Dendritic cell treated with granulocyte-macrophage colony-stimulating factor and Interleukin-4, amounts not matched to agents 40 ng/mL and 50 ng/mL, for 4 days (primary cell): ENCODE measurements at regions not wholly inside any gene's neighbourhood (a gene's known extent, or its start where the extent isn't known, plus 50 kb on each side); places are given as distances from the start of the nearest gene placed in this dataset.

Experiments used
- H3K27ac Mint-ChIP-seq: one replicate; pipeline ENCODE4 v1.8.0; 2022; ENCODE audit warnings: mild to moderate bottlenecking, mixed read lengths
- H3K27me3 Mint-ChIP-seq: one replicate; pipeline ENCODE4 v1.8.0; 2022; ENCODE audit warnings: mild to moderate bottlenecking, mixed read lengths
- H3K36me3 Mint-ChIP-seq: one replicate; pipeline ENCODE4 v1.8.0; 2022; ENCODE audit warnings: low read depth, mixed read lengths
- H3K4me1 Mint-ChIP-seq: one replicate; pipeline ENCODE4 v1.8.0; 2022; ENCODE audit warnings: low read depth, mixed read lengths
- H3K4me3 Mint-ChIP-seq: one replicate; pipeline ENCODE4 v1.8.0; 2022; ENCODE audit warnings: mild to moderate bottlenecking, moderate library complexity, mixed read lengths
- H3K9me3 Mint-ChIP-seq: one replicate; pipeline ENCODE4 v1.8.0; 2022; ENCODE audit warnings: mixed read lengths
- intact Hi-C: fragments of 100-400 bp; cut with micrococcal nuclease; formaldehyde crosslinking; loops from one replicate; pipeline ENCODE4 v1.15.0; 2022

- H3K4me1 Mint-ChIP-seq, result peaks cover 13% of the 10 kb centered on the region
- no peaks in the 10 kb centered on the region for H3K36me3 Mint-ChIP-seq
- no peak overlapping the region for H3K27ac Mint-ChIP-seq
- H3K27me3 Mint-ChIP-seq, result peaks cover 13% of the 10 kb centered on the region
- H3K4me3 Mint-ChIP-seq, result no peak overlapping the region
- intact Hi-C loops, result no loop called here
- H3K9me3 Mint-ChIP-seq, result peaks cover 7% of the 10 kb centered on the region
Observed at GRCh38 chr5:102700120-102700831, 54.8 kb upstream of the PAM start.

- no peak overlapping the region for H3K4me3 Mint-ChIP-seq
- peaks cover 12% of the 10 kb centered on the region for H3K27me3 Mint-ChIP-seq
- no peaks in the 10 kb centered on the region for H3K36me3 Mint-ChIP-seq
- H3K9me3 Mint-ChIP-seq, result peaks cover 5% of the 10 kb centered on the region
- H3K27ac Mint-ChIP-seq, result no peak overlapping the region
- intact Hi-C loops, result no loop called here
- peaks cover 13% of the 10 kb centered on the region for H3K4me1 Mint-ChIP-seq
Observed at GRCh38 chr5:102700916-102701315, 54.2 kb upstream of the PAM start.

DNA sequence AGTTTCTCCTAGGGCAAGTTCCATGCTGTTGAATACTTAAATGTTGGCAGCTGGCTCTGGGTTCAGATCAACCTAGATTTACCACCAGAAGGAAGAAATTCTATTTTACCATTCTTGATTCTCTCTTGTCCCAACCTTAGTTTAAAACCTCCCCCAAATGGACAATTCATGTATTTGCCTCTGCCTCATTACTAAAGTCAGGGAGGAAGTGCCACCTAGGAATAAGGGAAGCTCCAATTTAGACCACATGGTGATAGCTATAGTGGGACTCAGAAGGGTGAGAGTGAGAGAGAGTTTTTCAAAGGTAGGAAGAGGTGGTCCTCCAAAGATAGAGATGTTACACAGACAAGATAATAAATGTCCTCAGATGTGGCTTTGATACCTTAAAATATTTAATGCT lies 53.4 kb upstream of the PAM start:
- Mint-ChIP-seq H3K27me3 (peaks cover 10% of the 10 kb centered on the region), H3K9me3 (no peaks in the 10 kb centered on the region), H3K36me3 (no peaks in the 10 kb centered on the region), H3K27ac (no peak overlapping the region), H3K4me3 (no peak overlapping the region), H3K4me1 (peaks cover 13% of the 10 kb centered on the region)
- intact Hi-C loops, result no loop called here
